Testis (tissue), 2 donors: ENCODE measurements at regions not wholly inside any gene's neighbourhood (a gene's known extent, or its start where the extent isn't known, plus 50 kb on each side); places are given as distances from the start of the nearest gene placed in this dataset.

Experiments
- CTCF ChIP-seq, 3 experiments: fragments of 450-650 bp in 2 of 3; fragments of 200-600 bp in 1 of 3; sonication (generic) in 1 of 3; IDR thresholded peaks; one replicate each; pipeline ENCODE4 v1.5.1; 2016 to 2019; ENCODE audit warnings: antibody characterized with exemption in 3 of 3, mild to moderate bottlenecking in 2 of 3, moderate library complexity in 1 of 3
- POLR2A ChIP-seq: fragments of 450-650 bp; IDR thresholded peaks from one replicate; pipeline ENCODE4 v1.6.1; 2017; ENCODE audit warnings: antibody characterized with exemption, mild to moderate bottlenecking, moderate library complexity

- TF ChIP-seq CTCF (IDR thresholded peaks at IDR 0.05) (no peak), POLR2A (no peak)
Observed at GRCh38 chr6:9138936-9139335, 703.6 kb upstream of the SLC35B3 start.
